ENCODE measurements at regions not wholly inside any gene's neighbourhood (a gene's known extent, or its start where the extent isn't known, plus 50 kb on each side); places are given as distances from the start of the nearest gene placed in this dataset.

- DNase-seq: no peak
Measured at GRCh38 chr1:184285401-184286087, 101.3 kb upstream of the C1orf21 start.

DNA sequence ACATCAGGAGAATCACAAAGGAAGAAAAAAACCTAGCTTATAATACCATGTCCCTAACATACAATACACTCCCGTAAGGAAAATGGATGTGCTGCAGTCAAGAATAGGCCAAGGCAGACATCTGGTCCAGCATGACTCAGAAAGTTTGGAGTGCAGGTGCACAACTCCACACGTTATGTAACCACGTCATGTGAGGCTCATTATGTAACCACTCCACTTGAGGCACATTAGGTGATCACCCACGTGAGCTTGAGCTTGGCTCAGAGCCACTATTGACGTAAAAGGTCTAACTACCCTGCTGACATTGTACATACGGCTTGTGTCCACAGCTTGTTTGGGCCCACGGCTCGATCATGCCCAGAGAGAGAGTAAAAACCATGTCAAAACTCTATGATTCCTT lies 99.8 kb upstream of the C1orf21 start:
- DNase-seq: peak; percentile 7

- DNase-seq: peak; percentile 3
Measured at GRCh38 chr1:184289825-184290550, 96.8 kb upstream of the C1orf21 start.

DNA sequence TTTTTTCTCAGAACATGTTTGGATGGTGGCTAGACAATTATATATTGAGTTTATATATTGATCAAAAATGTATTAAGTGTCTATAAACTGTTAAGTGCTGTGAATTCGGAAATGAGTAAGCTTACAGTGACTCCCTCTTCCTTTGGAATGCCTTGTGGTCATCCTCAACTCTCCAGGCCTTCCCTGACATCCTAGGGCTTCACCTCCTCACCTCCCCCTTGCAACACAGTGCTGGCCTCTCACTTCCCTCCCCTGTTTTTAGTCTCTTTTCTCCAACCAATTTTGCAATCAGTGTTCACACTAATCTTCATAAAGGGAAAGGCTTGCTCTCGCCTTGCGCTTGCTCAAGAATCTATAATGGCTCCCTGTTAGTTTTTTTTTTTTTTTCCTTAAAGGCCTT lies 95.1 kb upstream of the C1orf21 start:
- no peak for DNase-seq

DNA sequence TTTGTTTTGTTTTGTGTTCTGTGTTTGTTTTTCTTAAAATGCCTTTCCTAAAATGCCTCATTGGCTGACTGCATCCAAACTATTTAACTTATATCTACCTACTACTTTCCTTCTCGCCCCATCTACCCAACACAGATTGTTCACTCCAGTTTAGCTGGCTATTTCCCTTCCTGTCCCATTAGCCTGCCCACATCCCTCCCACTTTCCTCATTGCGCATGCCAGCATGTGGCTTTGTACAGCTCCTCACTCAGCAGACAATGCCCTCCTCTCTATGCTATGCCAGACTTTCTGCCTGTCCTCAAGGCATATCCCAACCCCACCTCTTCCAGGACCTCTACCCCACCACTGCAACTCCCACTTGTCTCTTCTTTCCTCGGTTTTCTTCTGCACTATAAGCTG lies 94.7 kb upstream of the C1orf21 start:
- DNase-seq: no peak

DNA sequence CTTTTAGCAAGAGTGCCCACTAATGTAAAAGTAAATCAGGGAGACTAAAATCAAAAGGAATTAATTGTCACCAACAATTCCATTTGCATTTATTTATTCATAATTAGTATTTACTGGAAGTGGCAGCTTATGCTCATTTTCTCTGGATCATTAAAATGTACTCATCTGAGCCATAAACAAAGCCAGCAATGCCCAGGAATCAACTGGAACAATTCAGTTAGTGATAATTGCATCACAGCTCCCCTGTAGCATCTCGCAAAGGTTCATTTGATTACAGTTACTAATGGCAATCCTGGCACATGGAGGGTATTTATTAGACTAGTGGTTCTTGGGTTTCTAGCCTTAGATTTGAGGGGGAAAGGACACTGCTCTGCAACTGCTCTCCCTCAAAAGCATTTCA lies 92.7 kb upstream of the C1orf21 start:
- DNase-seq: no peak

DNA sequence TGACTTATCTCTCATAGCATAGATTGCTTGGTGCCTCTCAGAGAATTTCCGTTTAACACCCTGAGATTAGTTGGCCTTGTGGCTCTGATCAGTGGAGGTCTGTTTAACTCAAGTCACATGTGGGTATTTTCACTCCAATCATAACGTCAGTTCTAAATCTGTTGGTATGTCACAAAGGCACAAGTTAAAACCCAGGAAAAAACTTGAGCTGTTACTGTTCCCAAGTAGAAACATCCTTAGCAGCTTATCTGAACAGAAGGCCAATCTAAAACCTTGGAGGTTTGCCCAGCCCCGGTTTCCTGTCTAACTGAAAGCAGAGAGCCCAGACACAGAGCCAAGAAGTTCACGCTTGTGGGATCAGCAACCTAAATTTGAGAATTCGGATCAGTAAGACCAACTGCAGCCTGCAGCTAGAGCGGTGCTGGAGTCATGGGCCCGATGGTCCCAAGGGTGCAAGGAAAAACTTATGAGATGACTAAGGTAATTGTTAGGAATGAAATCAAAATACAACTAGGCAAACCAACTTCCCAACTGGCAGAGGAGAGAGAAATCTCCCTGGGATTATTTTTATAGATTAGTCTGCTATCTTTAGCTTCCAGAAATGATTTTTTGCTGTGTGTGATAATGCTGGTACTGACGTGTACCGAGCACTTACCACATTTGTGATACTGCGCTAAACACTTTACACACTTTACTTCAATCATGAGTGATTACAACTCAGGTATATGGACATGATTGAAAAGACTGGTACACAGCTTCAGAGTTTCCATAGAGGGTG lies 90.2 kb upstream of the C1orf21 start:
- DNase-seq: no peak

GRCh38 chr1:184297244-184297750 lies 89.5 kb upstream of the C1orf21 start:
- DNase-seq: no peak

DNA sequence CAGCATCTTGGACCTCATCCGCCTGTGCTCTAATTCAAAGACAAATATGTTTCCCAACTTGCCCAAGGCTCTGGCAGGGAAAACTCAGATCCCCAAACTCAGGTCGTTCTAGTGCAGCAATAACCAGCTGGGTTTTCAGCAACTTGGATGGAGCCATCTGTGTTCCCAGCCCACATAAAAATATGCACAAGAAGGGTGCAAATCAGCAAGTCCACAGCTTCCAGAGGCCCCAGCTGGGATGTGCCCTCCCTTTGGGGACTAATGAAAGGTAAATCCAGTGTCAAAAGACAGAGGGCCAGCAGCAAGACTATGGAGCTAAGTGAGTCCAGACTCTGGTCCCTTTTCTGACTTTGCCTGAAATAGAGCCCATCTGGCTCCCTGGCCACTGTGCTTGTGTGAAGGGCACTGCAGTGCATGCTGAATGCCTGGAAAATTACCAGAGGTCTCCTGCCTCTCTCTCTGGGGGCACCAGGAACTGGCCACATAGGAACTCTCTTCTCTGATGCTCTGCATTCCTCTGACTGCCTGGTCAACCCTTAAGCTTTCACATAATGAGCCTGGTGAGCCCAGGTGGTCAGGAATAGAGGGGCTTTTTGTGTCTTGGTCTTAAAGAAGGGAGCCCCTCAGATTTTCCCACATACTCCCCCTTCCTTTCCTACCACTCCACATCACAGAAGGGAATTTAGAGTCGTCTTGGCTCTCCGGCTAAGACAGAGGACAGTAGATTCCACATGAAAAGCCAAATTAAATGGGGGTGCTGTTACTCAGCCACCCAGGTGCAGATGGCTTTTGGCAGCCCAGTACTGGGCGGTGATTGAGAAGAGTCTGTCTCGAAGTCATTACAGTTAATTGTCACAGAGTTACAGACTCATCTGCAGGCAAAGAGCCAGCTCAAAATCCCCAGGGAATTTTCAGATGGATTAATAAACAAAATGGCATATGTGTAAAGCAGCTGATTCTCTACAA lies 88.1 kb upstream of the C1orf21 start:
- DNase-seq: peak; percentile 83

DNA sequence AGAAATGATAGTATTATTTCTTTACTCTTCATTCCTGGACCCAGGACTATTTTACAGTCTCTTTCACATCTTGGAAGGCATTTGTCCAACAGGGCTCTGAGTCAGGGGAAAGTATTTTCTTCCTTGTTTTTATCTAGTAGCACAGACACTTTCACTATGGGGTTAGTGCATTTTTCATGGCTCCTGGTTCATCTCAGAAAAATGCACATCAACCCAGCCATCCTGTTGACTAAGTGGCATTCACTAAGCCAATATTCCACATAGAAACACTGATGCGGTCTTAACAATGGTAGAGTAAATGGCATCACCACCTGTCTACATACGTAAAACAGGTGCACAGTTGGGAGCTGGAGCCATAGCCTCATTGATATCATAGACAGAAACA lies 87.4 kb upstream of the C1orf21 start:
- peak; percentile 74 for DNase-seq

DNA sequence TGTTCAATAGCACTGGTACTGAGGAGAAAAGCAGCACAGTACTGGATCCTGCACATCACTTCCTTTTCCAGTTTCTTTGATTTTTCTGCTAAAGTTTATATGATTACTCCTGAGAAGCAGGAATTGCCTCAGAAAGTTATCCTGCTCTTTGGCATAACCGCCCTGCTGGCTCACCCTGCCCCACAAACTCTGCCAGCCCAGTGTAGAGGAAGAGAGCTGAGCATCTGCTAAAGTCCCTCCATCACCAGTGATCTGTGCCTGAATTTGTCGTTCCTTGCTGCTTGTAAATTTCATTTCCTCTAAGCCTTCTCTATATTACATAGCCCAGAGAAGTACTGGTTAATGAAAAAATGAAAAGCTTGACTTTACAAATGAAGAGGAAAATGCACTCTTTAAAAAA lies 87.0 kb upstream of the C1orf21 start:
- no peak for DNase-seq

DNA sequence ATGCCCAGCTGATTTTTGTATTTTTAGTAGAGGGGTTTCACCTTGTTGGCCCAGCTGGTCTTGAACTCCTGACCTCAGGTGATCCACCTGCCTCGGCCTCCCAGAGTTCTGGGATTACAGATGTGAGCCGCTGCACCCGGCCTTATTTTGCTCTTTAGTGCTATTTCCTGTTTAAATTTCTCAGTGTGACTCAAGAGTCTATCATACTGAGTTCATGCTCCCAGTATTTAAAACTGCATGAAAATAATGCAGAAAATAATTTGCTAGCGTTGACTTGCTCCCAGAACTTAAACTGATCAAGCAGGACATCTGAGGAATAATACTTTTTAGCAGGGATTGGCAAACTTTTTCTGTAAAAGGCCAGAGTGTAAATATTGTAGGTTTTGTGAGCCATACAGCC lies 86.4 kb upstream of the C1orf21 start:
- DNase-seq: no peak

GRCh38 chr1:184301227-184301626 lies 85.6 kb upstream of the C1orf21 start:
- DNase-seq: no peak

- DNase-seq: no peak
Measured at GRCh38 chr1:184302346-184302745, 84.5 kb upstream of the C1orf21 start.

GRCh38 chr1:184310157-184310819 lies 76.5 kb upstream of the C1orf21 start:
- no peak for DNase-seq

- DNase-seq: no peak
Measured at GRCh38 chr1:184311580-184311979, 75.2 kb upstream of the C1orf21 start.

GRCh38 chr1:184315254-184315653 lies 71.6 kb upstream of the C1orf21 start:
- no peak for DNase-seq

- DNase-seq: no peak
Measured at GRCh38 chr1:184319879-184320278, 67.0 kb upstream of the C1orf21 start.

- DNase-seq: no peak
Measured at GRCh38 chr1:184322253-184322652, 64.6 kb upstream of the C1orf21 start.

DNA sequence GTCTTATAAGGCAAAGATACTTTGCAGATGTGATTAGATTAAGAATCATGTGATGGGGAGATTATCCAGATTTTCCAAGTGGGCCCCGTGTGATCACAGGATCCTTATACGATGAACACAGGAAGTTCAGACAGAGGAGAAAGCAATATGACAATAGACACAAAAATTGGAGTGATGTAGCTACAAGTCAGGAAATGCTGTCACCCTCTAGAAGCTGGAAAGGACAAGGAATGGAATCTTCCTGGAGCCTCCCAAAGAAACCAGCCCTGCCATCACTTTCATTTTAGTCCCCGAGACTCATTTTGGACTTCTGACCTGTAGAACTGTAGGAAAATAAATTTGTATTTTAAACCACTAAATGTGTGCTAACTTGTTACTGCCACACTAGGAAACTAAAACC lies 61.9 kb upstream of the C1orf21 start:
- no peak for DNase-seq

DNA sequence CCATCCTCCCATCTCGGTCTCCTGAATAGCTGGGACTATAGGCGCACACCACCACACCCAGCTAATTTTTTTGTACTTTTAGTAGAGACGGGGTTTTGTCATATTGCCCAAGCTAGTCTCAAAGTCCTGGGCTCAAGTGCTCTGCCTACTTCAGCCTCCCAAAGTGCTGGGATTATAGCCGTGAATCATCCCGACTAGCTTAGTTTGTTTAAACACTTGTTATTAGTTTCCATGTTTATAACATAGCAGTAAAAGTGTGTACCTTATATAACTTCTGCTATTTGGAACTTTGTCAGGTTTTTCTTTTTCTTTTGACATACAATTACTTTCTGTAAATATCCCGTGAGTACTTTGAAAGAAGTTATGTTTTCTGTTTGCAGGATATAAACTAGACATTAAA lies 60.6 kb upstream of the C1orf21 start:
- no peak for DNase-seq

Data from NCI-H1105 (cell line).